Hematopoietic multipotent progenitor cell (in vitro differentiated cells): ENCODE measurements at regions not wholly inside any gene's neighbourhood (a gene's known extent, or its start where the extent isn't known, plus 50 kb on each side); places are given as distances from the start of the nearest gene placed in this dataset.

Experiments used
- DNase-seq, 3 donors: peaks; one replicate each; pipeline ENCODE4 v3.0.0-alpha.2; 2011 to 2015; ENCODE audit warnings: low read depth in 2 of 3, low spot score in 2 of 3

DNA sequence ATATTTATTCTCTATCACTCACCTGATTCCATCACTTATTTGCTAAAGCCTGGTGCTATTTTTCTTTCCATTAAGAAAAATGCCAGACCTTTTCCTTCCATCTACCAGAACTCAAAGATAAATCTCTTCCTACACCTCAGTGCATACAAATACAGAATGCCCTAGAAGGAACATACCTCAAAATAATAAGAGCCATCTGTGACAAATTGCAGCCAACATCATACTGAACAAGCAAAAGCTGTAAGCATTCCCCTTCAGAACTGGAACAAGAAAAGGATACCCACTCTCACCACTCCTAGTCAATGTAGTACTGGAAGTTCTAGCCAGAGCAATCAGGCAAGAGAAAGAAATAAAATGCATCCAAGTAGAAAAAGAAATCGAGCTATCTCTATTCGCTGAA lies 315.9 kb upstream of the UBE2E3 start:
- DNase-seq, result no peak

- DNase-seq, result no peak
Observed at GRCh38 chr2:180662941-180663471, 317.4 kb upstream of the UBE2E3 start.

GRCh38 chr2:180662521-180662920 lies 317.9 kb upstream of the UBE2E3 start:
- DNase-seq, result no peak

- no peak for DNase-seq
Observed at GRCh38 chr2:180661686-180662030, 318.7 kb upstream of the UBE2E3 start.

DNA sequence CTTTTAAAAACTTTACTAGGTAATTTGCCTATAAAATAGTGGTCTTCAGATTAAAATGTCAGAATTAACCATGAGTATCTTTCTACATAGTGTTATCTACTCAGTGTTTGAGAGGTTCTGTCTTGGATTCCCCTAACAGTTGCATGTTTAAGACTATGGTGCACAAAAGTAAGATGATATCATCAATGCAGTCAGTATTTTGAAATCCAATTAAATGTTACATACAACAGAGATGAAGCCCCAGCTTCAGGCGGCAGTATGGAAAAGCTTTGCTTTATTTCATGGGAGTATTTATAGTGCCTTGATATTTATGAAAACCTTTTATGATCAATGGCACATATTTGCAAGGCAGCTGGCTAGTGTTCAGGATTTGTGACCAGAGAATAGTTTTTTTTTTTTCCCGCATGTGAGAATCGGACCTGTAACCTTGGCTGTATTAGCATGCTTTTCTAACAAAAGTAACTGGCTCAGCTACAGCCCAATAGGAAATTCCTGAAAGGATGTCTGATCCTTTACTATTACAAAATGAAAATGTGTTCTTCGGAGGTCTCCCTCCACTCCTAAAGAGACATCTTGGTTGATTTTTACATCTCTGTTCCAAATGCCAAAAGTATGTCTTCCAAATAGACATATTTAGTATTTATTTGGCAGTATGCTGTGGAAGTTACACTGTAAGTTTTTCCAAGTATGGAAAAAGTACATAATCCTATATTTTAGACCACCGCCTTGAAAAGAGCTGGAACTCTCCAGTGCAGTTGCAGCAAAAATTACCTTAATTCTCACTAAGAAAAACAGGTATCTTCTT lies 319.3 kb upstream of the UBE2E3 start:
- no peak for DNase-seq

- DNase-seq, result no peak
Observed at GRCh38 chr2:180660207-180660606, 320.2 kb upstream of the UBE2E3 start.

DNA sequence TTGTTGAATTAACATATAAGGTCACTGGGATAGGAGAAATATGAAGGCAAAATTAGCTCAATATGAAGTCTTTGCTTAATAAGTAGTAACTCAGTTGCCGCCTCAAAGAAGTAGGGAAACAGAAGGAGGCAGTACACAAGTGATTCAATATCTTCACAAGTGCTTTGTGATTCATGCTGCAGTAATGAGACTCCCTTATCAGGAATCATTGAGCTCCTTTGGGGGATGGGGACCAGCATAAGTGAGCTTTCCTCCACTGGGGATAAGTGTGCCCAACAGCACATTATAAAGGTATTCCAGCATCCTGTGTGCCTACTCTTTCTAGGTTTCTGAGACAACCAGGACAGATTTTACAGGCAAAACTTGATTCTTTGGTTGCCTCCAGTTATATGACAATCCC lies 323.4 kb upstream of the UBE2E3 start:
- DNase-seq, result no peak

GRCh38 chr2:180656455-180656847 lies 324.0 kb upstream of the UBE2E3 start:
- DNase-seq, result no peak

DNA sequence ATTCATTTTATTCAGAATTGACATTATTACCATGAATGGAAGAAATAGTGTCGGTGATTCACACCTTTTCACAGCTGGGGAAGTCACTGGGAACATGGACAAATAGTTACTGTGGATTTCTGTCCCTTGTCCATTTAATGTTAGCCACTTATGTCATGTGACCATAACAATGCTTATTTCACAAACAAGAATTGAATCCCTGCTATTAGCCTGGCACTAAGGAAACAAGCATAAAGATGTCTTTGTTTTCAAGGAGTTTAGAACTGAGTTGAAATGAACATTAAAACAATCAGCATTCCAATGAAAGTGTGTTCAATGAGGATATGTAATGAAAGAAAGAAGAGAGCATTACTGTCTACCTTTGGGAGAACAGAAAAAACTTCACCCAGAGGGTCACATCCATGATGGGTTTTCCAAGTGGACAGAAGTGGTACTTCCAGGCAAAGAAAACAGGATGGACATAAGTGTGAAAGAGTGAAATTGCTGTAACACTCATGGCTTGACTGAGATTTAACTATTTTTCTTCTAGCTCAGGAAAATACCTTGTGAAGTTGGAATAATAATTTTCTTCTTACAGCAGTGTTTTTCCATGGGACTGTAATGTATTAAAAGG lies 324.5 kb upstream of the UBE2E3 start:
- no peak for DNase-seq

- DNase-seq, result no peak
Observed at GRCh38 chr2:180655393-180655792, 325.0 kb upstream of the UBE2E3 start.

DNA sequence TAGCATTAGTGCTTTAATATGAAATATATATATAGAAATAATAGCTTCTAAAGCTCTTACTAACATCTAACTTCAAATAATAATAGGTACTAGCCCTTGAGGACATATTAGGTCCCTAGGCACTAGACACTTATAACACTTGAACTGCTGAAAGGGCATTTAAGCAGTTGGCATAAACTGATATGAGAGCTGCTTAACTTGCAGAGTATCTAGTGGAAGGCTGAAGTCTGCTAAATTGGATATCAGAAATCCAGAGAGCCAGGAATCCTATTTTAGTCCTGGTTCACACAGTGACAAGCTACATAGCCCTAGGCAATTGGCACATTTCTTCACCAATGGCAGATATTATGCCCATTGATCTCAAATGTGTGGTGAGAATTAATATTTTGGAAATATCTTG lies 326.9 kb upstream of the UBE2E3 start:
- no peak for DNase-seq

DNA sequence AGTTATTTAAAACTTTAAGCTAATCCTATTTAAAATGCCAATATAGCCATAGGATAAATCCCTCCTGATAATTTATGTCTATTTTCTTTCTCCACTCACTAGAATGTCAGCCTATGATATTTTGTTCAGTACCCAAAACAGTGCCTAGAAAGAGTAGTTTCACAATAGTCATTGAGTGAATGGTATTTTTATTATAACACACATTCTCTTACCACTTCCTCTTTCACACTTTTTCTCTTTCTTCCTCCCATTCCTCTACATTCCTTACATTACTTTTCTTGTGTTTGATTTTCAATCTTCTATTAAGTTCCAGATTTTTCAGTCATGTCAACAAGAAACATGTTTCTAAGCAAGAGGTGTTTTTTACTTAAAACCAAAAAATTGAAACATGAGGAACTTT lies 327.6 kb upstream of the UBE2E3 start:
- no peak for DNase-seq

- DNase-seq, result no peak
Observed at GRCh38 chr2:180651596-180651995, 328.8 kb upstream of the UBE2E3 start.

GRCh38 chr2:180647621-180648020 lies 332.8 kb upstream of the UBE2E3 start:
- DNase-seq, result no peak

DNA sequence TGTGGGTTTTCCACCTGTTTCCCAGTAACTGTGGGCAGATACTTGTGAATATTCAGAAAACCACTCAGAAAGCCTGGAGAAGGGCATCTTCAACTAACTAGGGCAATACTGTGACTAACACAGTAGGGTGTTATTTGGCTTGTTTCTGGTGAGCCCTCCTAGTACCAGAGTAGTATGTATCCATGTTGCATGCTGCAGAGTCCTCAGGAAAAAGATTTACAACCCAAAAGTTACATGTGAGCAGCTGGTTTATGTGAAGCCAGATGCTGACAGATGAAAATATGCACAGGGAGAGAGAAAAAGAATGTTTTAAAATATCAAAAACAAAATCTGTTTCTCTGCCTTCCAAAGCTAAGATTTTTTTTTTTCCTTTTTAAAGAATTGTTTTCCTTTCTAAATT lies 333.2 kb upstream of the UBE2E3 start:
- DNase-seq, result no peak

DNA sequence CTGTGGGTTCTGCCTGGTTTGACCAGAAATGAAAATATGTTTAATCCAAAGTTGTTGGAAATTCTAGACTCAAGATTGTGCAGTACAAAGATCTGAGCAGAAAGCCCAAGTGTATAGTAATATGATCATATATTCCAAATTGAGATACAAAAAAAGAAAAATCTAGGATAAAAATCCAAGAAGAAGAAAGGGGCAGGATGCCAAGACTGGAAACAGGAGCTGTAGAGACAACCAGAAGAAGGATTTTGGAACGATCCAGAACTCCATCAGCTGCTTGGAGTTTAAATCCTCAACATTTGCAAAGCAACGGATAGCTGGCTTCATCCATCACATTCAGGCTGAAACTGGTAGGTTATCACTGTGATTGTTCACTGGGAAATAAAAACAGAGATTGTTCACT lies 333.6 kb upstream of the UBE2E3 start:
- DNase-seq, result no peak

GRCh38 chr2:180644709-180645108 lies 335.7 kb upstream of the UBE2E3 start:
- DNase-seq, result no peak

DNA sequence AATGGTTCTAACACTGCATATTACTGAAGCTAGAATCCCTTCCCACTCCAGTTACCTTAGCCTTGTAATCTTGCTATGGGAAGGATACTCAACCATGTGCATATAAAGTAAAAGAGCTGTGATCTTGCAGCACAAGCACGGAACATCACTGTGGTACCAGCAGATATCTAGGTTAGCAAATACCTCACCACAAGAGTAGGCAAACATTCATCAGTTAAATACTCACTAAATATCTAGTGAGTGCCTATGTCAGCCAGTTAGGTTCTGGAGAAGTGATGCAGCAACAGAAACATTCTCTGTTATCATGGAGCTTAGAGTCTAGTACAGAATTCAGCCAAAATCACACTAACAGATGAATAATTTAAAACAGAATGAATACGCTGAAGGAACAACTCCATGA lies 349.6 kb upstream of the UBE2E3 start:
- DNase-seq, result no peak

- DNase-seq, result no peak
Observed at GRCh38 chr2:180625006-180625844, 355.2 kb upstream of the UBE2E3 start.

DNA sequence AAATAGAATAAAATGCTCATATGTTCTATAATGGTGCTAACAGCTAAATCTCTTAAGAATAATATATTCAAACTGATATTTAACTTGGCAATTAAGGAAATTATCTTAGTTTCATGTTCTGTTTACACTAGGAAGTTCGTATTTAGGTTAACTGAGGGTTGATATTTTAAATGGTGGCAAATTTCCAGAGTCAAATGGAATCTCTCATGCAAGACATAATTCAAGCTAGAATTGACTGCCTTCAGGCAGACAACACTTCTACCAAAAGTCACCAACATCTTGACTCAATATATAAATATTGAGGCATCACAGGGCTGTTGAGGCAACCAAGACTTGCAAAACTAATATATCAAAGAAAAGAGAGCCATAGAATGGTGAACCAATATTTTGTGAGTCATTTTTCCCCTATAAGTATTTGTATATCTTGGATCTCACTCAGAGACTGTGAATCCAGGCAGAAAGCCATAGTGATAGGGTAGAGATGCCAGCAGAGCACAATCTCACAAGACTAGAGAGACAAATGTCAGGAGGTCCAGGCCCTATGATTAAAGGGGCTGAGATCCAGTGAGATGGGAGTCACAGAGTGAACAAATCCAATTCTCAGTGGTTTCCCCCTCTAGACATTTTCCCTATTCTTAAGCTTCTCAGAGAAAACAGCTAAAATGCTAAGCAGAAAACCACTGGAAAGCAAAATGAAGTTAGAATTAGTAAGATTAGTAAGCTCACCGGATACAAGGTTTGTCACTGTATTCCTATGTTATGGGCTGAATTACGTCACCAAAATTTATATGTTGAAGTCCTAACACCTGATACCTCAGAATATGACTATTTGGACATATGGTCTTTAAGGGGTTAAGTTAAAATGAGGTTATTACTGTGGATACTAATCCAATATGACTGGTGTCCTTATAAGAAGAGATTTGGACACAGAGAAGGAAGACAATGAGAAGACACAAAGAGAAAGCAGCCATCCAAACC lies 358.2 kb upstream of the UBE2E3 start:
- DNase-seq, result no peak
